Stimulated activated CD4-positive, alpha-beta T cell treated with anti-CD3 and anti-CD28 coated beads, Interleukin-4, amount 100 ng/mL, for 1 hour (primary cell): ENCODE measurements at regions not wholly inside any gene's neighbourhood (a gene's known extent, or its start where the extent isn't known, plus 50 kb on each side); places are given as distances from the start of the nearest gene placed in this dataset.
"Not testable (repeated sequence)": the region's sequence is repeated elsewhere in the genome, so short reads cannot be mapped to it uniquely, and the experiment has no call there.

ENCODE experiments used
- DNase-seq: peaks from one replicate; pipeline ENCODE4 v3.0.0-alpha.2; 2020

DNA sequence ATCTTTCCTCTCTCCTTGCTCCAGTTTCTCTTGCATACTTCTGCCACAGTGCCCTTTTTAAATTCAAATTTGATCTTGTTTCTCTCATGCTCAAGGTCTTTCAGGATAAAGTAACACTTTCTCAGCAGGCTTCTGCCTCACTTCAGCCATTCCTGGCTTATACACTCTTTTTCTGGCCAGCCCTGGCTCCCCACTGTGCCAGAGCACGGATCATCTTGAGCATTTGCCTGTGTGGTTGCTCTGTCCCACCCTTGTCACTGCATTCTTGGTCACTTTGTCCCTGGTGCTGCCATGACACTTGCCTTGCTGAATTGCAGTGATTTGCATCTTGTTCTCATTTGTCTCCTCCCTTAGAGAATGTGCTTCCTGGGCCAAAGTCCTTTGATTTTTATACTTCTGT lies 634.3 kb downstream of the TMEM182 start:
- DNase-seq, result no peak

DNA sequence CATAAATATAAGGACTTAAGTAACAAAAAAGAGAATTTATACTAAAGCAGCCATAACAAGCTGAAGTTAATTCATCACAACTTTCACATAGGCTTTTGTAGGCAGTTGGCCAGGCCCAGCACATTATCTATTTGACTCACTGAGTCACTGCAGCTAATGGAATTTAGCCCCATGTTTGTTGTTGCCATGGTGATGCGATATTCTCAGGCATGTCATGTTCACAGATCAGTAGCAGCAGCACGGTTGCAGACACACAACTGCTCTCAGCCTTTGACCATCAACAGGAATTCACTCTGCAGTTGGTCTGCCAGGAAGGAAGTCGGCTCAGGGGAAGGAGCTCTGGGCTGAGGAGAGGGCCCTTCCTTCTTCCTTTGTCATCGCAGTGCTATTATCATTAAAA lies 639.8 kb downstream of the TMEM182 start:
- DNase-seq, result no peak

DNA sequence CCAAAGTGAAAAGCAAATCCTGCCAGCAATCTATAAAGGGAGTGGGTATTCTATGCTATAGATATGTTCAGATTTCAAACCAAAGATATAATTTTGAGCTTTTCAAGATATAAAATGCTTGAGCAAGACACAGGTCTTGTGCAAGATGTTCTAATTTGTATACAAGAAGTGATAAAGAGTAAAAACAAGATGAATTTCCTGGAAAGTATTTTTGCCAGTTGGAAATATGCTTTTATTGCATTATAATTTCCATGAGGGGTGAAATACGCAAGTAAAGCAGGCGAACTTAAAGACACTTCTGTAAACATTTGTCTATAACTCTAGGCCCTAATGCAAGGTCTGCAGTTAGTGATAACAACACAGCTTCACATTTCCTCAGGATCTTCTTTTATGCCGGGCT lies 640.5 kb downstream of the TMEM182 start:
- no peak for DNase-seq

GRCh38 chr2:103402944-103403343 lies 641.1 kb downstream of the TMEM182 start:
- no peak for DNase-seq

- DNase-seq, result not testable (repeated sequence)
Observed at GRCh38 chr2:103403388-103403787, 641.6 kb downstream of the TMEM182 start.

DNA sequence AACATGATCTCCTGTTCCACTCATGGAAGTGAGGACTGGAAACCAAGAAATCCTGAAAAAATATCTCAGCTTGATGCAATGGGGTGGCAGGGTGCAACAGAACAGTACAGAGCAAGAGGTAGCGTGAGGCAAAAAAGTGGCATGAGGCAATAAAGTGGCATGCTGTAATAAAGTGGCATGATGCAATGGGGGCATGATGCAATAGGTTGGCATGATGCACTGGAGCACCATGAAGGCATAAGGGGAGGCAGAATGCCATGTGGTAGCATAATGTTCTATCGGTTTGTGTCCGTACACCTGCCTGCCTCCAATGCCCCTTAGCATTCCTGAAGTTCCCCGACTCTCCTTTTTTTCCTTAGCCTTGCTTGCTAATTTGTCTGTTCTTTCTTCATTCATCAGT lies 648.4 kb downstream of the TMEM182 start:
- no peak for DNase-seq

DNA sequence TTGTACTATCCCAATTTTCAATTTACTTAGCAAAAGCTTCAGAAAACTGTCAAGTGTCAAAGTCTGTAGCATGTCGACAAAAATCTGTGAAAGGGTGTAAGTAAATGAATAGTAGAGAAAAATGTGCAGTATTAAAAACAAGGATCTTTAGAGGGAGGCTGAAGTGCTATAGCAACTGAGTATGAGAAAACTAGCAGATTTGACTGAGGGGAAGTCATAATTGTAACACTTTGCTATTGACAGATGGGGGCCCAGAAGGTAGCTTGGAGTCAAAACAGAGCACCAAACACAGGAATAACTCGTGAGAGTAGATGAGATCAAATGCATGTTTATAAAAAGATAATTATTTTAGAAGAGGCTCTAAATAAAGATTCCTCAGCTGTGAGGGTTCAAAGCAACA lies 657.7 kb downstream of the TMEM182 start:
- DNase-seq, result no peak

- DNase-seq, result no peak
Observed at GRCh38 chr2:103423100-103423499, 661.3 kb downstream of the TMEM182 start.

DNA sequence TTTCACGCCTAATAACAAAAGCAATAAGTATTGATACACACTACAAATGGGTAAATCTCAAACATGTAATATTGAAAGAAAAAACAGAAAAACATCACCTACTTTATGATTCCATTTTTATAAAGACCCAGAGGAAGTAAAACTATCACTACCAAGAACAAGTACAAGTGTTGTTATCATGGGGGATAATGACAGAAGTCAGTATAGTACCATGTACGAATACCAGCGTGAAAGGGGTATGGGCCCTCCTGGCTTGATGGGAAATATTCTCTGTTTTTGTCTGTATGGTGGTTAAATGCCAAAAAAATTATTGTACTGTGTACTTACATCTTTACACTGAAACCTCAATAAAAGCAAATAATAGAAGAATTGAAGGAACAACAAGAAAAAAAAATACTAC lies 665.7 kb downstream of the TMEM182 start:
- no peak for DNase-seq

- DNase-seq, result no peak
Observed at GRCh38 chr2:103430191-103430590, 668.4 kb downstream of the TMEM182 start.

- peak; percentile 1 for DNase-seq
Observed at GRCh38 chr2:103435010-103435409, 673.2 kb downstream of the TMEM182 start.

GRCh38 chr2:103437161-103437560 lies 675.3 kb downstream of the TMEM182 start:
- DNase-seq, result no peak

GRCh38 chr2:103445347-103445746 lies 683.5 kb downstream of the TMEM182 start:
- no peak for DNase-seq

DNA sequence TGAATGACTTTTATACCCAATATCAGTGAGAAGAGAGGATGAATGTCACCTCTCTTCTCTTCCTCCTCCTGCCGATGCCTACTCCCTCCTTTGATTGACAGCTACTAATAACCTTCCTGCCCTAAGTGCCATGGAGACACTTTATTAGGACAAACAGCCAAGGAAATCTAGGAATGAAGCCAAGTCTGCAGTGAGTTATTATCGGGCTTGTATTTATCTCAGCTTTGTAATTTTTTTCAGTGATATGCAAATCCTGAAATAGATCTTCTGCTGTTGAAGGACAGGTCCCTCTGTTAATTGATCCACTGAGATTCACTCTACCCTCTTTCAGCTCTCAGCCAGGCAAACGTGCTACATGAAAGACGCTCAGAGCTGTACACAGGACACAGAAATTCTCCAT lies 686.7 kb downstream of the TMEM182 start:
- DNase-seq, result no peak

- no peak for DNase-seq
Observed at GRCh38 chr2:103451283-103451682, 689.5 kb downstream of the TMEM182 start.

GRCh38 chr2:103459283-103459682 lies 697.5 kb downstream of the TMEM182 start:
- DNase-seq, result no peak

DNA sequence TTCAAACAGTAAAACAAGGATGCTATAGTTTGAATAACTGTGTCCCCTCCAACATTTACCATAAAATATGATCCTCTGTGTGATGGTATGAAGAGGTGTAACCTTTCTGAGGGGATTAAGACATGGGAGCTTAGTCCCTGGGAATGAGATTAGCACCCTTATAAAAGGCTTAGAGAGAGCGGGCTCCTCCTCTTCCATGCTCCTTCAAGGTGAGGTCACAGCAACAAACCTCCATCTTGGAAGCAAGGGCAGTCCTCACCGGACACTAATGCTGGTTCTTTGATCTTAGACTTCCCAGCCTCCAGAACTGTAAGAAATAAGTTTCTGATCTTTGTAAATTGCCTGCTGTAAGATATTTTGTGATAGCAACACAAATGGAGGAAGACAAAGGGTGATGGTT lies 700.3 kb downstream of the TMEM182 start:
- no peak for DNase-seq

- no peak for DNase-seq
Observed at GRCh38 chr2:103462712-103463111, 700.9 kb downstream of the TMEM182 start.

DNA sequence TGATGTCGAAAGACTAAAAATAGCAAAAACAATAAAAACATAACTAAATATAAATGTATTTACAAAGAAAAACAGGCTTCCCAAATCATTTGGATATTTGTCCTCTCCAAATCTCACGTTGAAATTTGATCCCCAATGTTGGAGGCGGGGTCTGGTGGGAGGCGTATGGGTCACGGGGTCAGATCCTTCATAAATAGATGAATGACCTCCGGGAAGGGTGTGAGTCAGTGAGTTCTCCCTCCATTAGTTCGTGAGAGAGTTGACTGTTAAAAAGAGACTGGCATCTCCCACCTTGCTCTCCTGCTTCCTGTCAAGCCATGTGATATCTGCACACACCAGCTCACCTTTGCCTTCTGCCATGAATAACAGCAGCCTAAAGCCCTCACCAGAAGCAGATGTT lies 703.0 kb downstream of the TMEM182 start:
- no peak for DNase-seq

DNA sequence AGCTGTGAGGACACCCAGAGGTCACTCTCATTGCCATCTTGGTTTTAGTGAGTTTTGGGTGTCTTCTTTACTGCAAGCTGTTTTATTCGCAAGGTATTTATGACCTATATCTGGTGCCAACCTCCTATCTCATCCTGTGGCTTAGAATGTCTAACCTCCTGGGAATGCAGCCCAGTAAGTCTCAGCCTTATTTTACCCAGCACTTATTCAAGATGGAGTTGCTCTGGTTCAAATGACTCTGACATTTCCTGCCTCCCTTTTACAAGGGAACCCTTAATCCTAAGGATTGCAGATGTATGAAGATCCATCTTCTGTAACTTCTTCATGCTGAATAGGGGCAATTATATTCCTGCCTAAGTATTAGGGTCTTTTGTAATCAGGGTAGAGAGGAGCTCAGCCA lies 708.0 kb downstream of the TMEM182 start:
- no peak for DNase-seq

- DNase-seq, result no peak
Observed at GRCh38 chr2:103484906-103485305, 723.1 kb downstream of the TMEM182 start.

DNA sequence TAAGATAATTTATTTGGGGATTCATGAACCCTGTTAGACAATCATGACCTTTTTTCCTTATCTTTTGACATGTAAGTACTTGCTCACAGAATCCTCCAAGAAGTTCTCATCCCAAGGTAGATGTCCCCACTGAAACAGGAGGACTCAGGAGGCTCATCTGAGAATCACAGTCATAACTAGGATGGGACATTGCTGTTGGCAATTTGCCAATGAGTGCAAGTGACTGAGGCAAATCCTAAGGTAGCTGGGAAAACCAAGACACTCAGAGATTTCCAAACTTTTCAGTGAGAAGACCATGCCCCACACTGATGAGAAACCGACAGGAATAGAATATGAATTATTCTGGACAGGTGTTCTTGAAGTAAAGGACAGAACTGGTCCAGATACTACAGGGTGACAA lies 735.0 kb downstream of the TMEM182 start:
- DNase-seq, result no peak

- DNase-seq, result no peak
Observed at GRCh38 chr2:103506812-103507211, 745.0 kb downstream of the TMEM182 start.

DNA sequence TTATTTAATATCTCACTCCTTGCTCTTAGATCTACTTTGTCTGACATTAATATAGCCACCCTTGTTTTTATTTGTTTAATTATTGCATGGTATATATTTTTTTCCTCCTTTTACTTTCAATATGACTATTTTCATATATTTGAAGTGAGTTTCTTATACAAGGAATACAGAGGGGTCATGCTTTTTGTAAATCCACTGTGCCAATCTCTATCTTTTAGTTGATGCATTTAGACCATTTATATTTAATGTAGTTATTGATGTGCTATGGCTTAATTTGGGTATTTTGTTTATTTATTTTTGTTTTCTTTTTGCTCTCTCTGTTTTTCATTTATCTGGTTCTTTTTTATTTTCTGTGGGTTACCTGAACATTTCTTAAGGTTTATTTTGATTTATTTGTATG lies 750.6 kb downstream of the TMEM182 start:
- no peak for DNase-seq

GRCh38 chr2:103520547-103520946 lies 758.7 kb downstream of the TMEM182 start:
- DNase-seq, result no peak

- no peak for DNase-seq
Observed at GRCh38 chr2:103525756-103526155, 763.9 kb downstream of the TMEM182 start.
